CD4-positive, alpha-beta memory T cell (primary cell): ENCODE measurements at regions not wholly inside any gene's neighbourhood (a gene's known extent, or its start where the extent isn't known, plus 50 kb on each side); places are given as distances from the start of the nearest gene placed in this dataset.

ENCODE experiments used
- CTCF ChIA-PET: fragments of 350-600 bp; sonication (Branson Sonifier 250); formaldehyde crosslinking; loops from one replicate; lab custom pipeline; 2021; ENCODE audit warnings: inconsistent platforms; ENCODE audit not compliant: partially characterized antibody; lab: Charles Lee
- POLR2A ChIA-PET: fragments of 350-600 bp; sonication (Branson Sonifier 250); formaldehyde crosslinking; loops from one replicate; lab custom pipeline; 2021; ENCODE audit not compliant: partially characterized antibody; lab: Charles Lee
- DNase-seq, 5 donors: peaks; one replicate each; pipeline versions ENCODE4 v3.0.0 to v3.0.0-alpha.2; 2020 to 2022; ENCODE audit warnings: mixed read lengths in 1 of 5
- H3K27ac ChIP-seq: one replicate; pipeline ENCODE4 v1.7.0; 2013; ENCODE audit warnings: low read depth, low read length
- H3K27me3 ChIP-seq: 2 replicates; pipeline ENCODE4 v1.7.0; 2013; ENCODE audit warnings: mild to moderate bottlenecking, low read length, moderate library complexity; ENCODE audit not compliant: insufficient read depth
- H3K36me3 ChIP-seq: 2 replicates; pipeline ENCODE4 v1.7.0; 2013; ENCODE audit warnings: mild to moderate bottlenecking, low read length, moderate library complexity; ENCODE audit not compliant: insufficient read depth
- H3K4me1 ChIP-seq: 2 replicates; pipeline ENCODE4 v1.7.0; 2013; ENCODE audit warnings: mild to moderate bottlenecking, low read length, moderate library complexity; ENCODE audit not compliant: insufficient read depth
- H3K4me3 ChIP-seq, 2 donors: one replicate each; pipeline ENCODE4 v1.7.0; 2013; ENCODE audit warnings: low read length in 2 of 2, mild to moderate bottlenecking in 1 of 2
- H3K9me3 ChIP-seq, 2 donors: one replicate each; pipeline ENCODE4 v1.7.0; 2013; ENCODE audit warnings: low read length in 2 of 2, control low read depth in 1 of 2; ENCODE audit not compliant: control insufficient read depth in 1 of 2
- H3K27ac Mint-ChIP-seq, 7 donors: one replicate each; pipeline ENCODE4 v1.8.0; 2020 to 2021; ENCODE audit warnings: mixed read lengths in 7 of 7, mild to moderate bottlenecking in 6 of 7, inconsistent platforms in 3 of 7, moderate library complexity in 3 of 7
- H3K27me3 Mint-ChIP-seq, 2 donors: one replicate each; pipeline ENCODE4 v1.8.0; 2020 to 2021; ENCODE audit warnings: mixed read lengths in 2 of 2
- H3K36me3 Mint-ChIP-seq, 2 donors: one replicate each; pipeline ENCODE4 v1.8.0; 2020 to 2021; ENCODE audit warnings: mixed read lengths in 2 of 2, inconsistent platforms in 1 of 2, mild to moderate bottlenecking in 1 of 2
- H3K4me1 Mint-ChIP-seq, 4 donors: one replicate each; pipeline ENCODE4 v1.8.0; 2020 to 2021; ENCODE audit warnings: mixed read lengths in 4 of 4, mild to moderate bottlenecking in 1 of 4
- H3K4me3 Mint-ChIP-seq, 8 donors: one replicate each; pipeline ENCODE4 v1.8.0; 2020 to 2021; ENCODE audit warnings: mixed read lengths in 8 of 8, mild to moderate bottlenecking in 7 of 8, moderate library complexity in 6 of 8, inconsistent platforms in 3 of 8
- H3K9me3 Mint-ChIP-seq, 8 donors: one replicate each; pipeline ENCODE4 v1.8.0; 2020 to 2021; ENCODE audit warnings: mixed read lengths in 8 of 8, mild to moderate bottlenecking in 5 of 8, inconsistent platforms in 3 of 8, moderate library complexity in 1 of 8
- intact Hi-C: fragments of 100-400 bp; cut with micrococcal nuclease; formaldehyde crosslinking; loops from one replicate; pipeline ENCODE4 v1.15.1; 2023

GRCh38 chr7:97466999-97467740 is 264.7 kb upstream of the TAC1 start:
- intact Hi-C loops: no loop called here
- H3K36me3 Mint-ChIP-seq: no peaks in the 10 kb centered on the region
- H3K9me3 Mint-ChIP-seq: peaks cover 0 to 7% (median 3%) of the 10 kb centered on the region in 8 donors
- POLR2A ChIA-PET: no interaction called here
- H3K4me3 ChIP-seq: no peak overlapping the region
- no peaks in the 10 kb centered on the region for H3K4me1 ChIP-seq
- no peaks in the 10 kb centered on the region for H3K27me3 ChIP-seq
- DNase-seq: no peak
- H3K27ac ChIP-seq: no peak overlapping the region
- H3K9me3 ChIP-seq: no peaks in the 10 kb centered on the region
- CTCF ChIA-PET: no interaction called here
- no peak overlapping the region for H3K27ac Mint-ChIP-seq
- no peaks in the 10 kb centered on the region for H3K36me3 ChIP-seq
- peaks cover 0 to 1% of the 10 kb centered on the region in 2 donors for H3K27me3 Mint-ChIP-seq
- no peaks in the 10 kb centered on the region for H3K4me1 Mint-ChIP-seq
- no peak overlapping the region for H3K4me3 Mint-ChIP-seq

- H3K36me3 Mint-ChIP-seq: no peaks in the 10 kb centered on the region
- ChIA-PET POLR2A (no interaction called here), CTCF (no interaction called here)
- peaks cover 0 to 4% (median 0%) of the 10 kb centered on the region in 8 donors for H3K9me3 Mint-ChIP-seq
- H3K4me3 Mint-ChIP-seq: no peak overlapping the region
- H3K36me3 ChIP-seq: no peaks in the 10 kb centered on the region
- H3K4me1 ChIP-seq: no peaks in the 10 kb centered on the region
- no peaks in the 10 kb centered on the region for H3K4me1 Mint-ChIP-seq
- DNase-seq: no peak
- H3K27ac Mint-ChIP-seq: no peak overlapping the region
- H3K27me3 ChIP-seq: no peaks in the 10 kb centered on the region
- no peaks in the 10 kb centered on the region for H3K9me3 ChIP-seq
- H3K4me3 ChIP-seq: no peak overlapping the region
- no peak overlapping the region for H3K27ac ChIP-seq
- intact Hi-C loops: no loop called here
- H3K27me3 Mint-ChIP-seq: peaks cover 0 to 1% of the 10 kb centered on the region in 2 donors
These were observed 263.4 kb upstream of the TAC1 start for GRCh38 chr7:97468493-97468892.

- ChIA-PET CTCF (no interaction called here), POLR2A (no interaction called here)
- no peaks in the 10 kb centered on the region for H3K4me1 ChIP-seq
- intact Hi-C loops: no loop called here
- no peaks in the 10 kb centered on the region for H3K4me1 Mint-ChIP-seq
- H3K9me3 Mint-ChIP-seq: peaks cover 0 to 4% (median 0%) of the 10 kb centered on the region in 8 donors
- H3K4me3 ChIP-seq: no peak overlapping the region
- H3K27ac ChIP-seq: no peak overlapping the region
- H3K36me3 ChIP-seq: no peaks in the 10 kb centered on the region
- H3K9me3 ChIP-seq: no peaks in the 10 kb centered on the region
- H3K27ac Mint-ChIP-seq: no peak overlapping the region
- DNase-seq: no peak
- H3K4me3 Mint-ChIP-seq: no peak overlapping the region
- H3K27me3 Mint-ChIP-seq: peaks cover 0 to 1% of the 10 kb centered on the region in 2 donors
- no peaks in the 10 kb centered on the region for H3K36me3 Mint-ChIP-seq
- H3K27me3 ChIP-seq: no peaks in the 10 kb centered on the region
These were observed 261.2 kb upstream of the TAC1 start for GRCh38 chr7:97470726-97471125.

- intact Hi-C loops: no loop called here
These were observed 260.4 kb upstream of the TAC1 start for GRCh38 chr7:97471491-97471890.

GRCh38 chr7:97479740-97480290 is 252.1 kb upstream of the TAC1 start:
- no peak overlapping the region for H3K27ac Mint-ChIP-seq
- intact Hi-C loops: no loop called here
- Histone ChIP-seq H3K36me3 (no peaks in the 10 kb centered on the region), H3K27ac (no peak overlapping the region), H3K4me1 (no peaks in the 10 kb centered on the region), H3K9me3 (no peaks in the 10 kb centered on the region), H3K27me3 (no peaks in the 10 kb centered on the region), H3K4me3 (no peak overlapping the region)
- no peaks in the 10 kb centered on the region for H3K36me3 Mint-ChIP-seq
- peaks cover 0 to 2% (median 0%) of the 10 kb centered on the region in 8 donors for H3K9me3 Mint-ChIP-seq
- ChIA-PET POLR2A (no interaction called here), CTCF (no interaction called here)
- no peak for DNase-seq
- no peaks in the 10 kb centered on the region for H3K4me1 Mint-ChIP-seq
- H3K4me3 Mint-ChIP-seq: no peak overlapping the region
- peaks cover 0 to 2% of the 10 kb centered on the region in 2 donors for H3K27me3 Mint-ChIP-seq

More at GRCh38 chr7:97471491-97471890, 260.4 kb upstream of the TAC1 start:
- H3K36me3 Mint-ChIP-seq: no peaks in the 10 kb centered on the region
- peaks cover 0 to 1% of the 10 kb centered on the region in 2 donors for H3K27me3 Mint-ChIP-seq
- no peak overlapping the region for H3K27ac ChIP-seq
- DNase-seq: no peak
- no peaks in the 10 kb centered on the region for H3K27me3 ChIP-seq
- no peak overlapping the region for H3K4me3 ChIP-seq
- H3K9me3 Mint-ChIP-seq: peaks cover 0 to 6% (median 0%) of the 10 kb centered on the region in 8 donors
- ChIA-PET CTCF (no interaction called here), POLR2A (no interaction called here)
- H3K4me1 Mint-ChIP-seq: no peaks in the 10 kb centered on the region
- H3K36me3 ChIP-seq: no peaks in the 10 kb centered on the region
- H3K4me3 Mint-ChIP-seq: no peak overlapping the region
- H3K27ac Mint-ChIP-seq: no peak overlapping the region
- no peaks in the 10 kb centered on the region for H3K4me1 ChIP-seq
- H3K9me3 ChIP-seq: no peaks in the 10 kb centered on the region

- Histone ChIP-seq H3K4me1 (no peaks in the 10 kb centered on the region), H3K9me3 (no peaks in the 10 kb centered on the region), H3K4me3 (no peak overlapping the region), H3K27ac (no peak overlapping the region), H3K36me3 (no peaks in the 10 kb centered on the region), H3K27me3 (no peaks in the 10 kb centered on the region)
- ChIA-PET POLR2A (no interaction called here), CTCF (no interaction called here)
- H3K27me3 Mint-ChIP-seq: peaks cover 0 to 2% of the 10 kb centered on the region in 2 donors
- H3K4me3 Mint-ChIP-seq: no peak overlapping the region
- peaks cover 0 to 2% (median 0%) of the 10 kb centered on the region in 8 donors for H3K9me3 Mint-ChIP-seq
- H3K4me1 Mint-ChIP-seq: no peaks in the 10 kb centered on the region
- H3K36me3 Mint-ChIP-seq: no peaks in the 10 kb centered on the region
- H3K27ac Mint-ChIP-seq: no peak overlapping the region
- intact Hi-C loops: no loop called here
- no peak for DNase-seq
These were observed 251.0 kb upstream of the TAC1 start for GRCh38 chr7:97480772-97481390.

GRCh38 chr7:97495487-97495886 is 236.4 kb upstream of the TAC1 start:
- no peak overlapping the region for H3K27ac Mint-ChIP-seq
- peaks cover 0 to 2% of the 10 kb centered on the region in 2 donors for H3K27me3 Mint-ChIP-seq
- H3K4me3 ChIP-seq: no peak overlapping the region
- no peaks in the 10 kb centered on the region for H3K36me3 Mint-ChIP-seq
- H3K4me1 ChIP-seq: no peaks in the 10 kb centered on the region
- no peak overlapping the region for H3K4me3 Mint-ChIP-seq
- H3K9me3 ChIP-seq: no peaks in the 10 kb centered on the region
- no peak overlapping the region for H3K27ac ChIP-seq
- CTCF ChIA-PET: no interaction called here
- H3K27me3 ChIP-seq: no peaks in the 10 kb centered on the region
- intact Hi-C loops: no loop called here
- H3K36me3 ChIP-seq: no peaks in the 10 kb centered on the region
- peaks cover 0 to 2% (median 0%) of the 10 kb centered on the region in 8 donors for H3K9me3 Mint-ChIP-seq
- POLR2A ChIA-PET: no interaction called here
- DNase-seq: no peak
- no peaks in the 10 kb centered on the region for H3K4me1 Mint-ChIP-seq
